GM21723 (cell line): ENCODE measurements at regions not wholly inside any gene's neighbourhood (a gene's known extent, or its start where the extent isn't known, plus 50 kb on each side); places are given as distances from the start of the nearest gene placed in this dataset.

Source experiments
- ATAC-seq: cut with Tn5 transposase; IDR thresholded peaks from one replicate; pipeline ENCODE4 v1.9.1; 2021; ENCODE audit warnings: mild to moderate bottlenecking, moderate library complexity; ENCODE audit not compliant: unreplicated experiment

- no peak for ATAC-seq
Measured at GRCh38 chr10:128367807-128368206, 241.6 kb upstream of the MKI67 start.

DNA sequence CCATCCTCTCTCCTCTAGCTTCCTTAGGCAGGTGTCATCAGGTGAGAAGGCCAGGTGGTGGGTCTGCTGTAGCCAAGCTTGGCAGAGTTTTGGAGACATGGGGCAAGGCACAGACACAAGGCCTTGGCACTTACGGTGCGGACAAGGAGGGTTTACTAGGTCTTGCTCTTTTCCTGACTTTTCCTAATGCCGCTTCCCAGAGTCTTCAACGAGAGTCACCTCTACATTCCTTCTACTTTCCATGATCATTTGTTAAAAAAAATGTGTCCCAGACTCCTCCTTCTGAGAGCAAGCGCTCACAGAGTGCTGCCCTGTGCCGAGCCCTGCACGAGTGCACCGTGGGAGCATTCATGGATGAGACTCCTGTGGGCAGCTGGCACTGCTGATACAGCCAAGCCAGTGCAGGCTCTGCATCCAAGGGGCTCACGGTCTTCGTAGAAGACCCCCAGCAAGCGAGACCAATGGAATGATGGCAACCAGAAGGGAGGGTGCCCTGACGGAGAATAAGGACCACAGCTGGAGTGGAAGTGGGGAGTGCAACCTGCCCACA is 243.0 kb upstream of the MKI67 start:
- ATAC-seq: no peak

DNA sequence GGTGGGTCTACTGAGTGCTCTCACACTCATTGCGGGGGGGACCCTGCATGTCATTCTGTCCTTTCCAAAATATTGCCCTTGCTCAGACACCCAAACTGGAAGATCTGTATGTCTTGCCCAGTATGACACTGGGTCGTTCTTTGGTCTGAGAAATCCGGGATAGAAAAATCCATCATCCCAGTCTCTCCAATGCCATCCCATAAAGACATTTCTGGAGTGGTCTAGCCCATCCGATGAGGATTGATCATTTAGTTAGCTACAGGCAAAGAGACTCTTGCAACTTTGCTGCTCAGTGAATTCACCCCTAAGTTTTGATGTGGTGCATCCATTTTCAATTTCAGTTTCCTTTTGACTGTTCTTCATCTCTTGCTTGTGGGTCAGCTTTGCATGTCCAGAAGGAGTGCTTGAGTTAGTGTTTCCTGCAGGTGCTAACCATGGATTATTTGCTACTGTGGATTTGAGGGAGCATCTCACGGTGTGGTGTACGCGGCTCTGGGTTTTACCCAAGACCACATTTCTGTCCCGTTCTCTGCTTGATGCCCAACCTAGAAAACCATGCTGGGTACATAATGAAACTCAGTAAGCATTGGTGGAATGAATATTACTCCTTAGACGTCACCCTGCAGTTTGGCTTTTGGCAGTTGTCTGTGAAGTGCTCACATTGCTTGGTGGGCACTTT is 247.0 kb upstream of the MKI67 start:
- ATAC-seq: peak; percentile 95

GRCh38 chr10:128373831-128374230 is 247.6 kb upstream of the MKI67 start:
- ATAC-seq: no peak

GRCh38 chr10:128375171-128375570 is 248.9 kb upstream of the MKI67 start:
- no peak for ATAC-seq

- no peak for ATAC-seq
Measured at GRCh38 chr10:128377364-128377987, 251.3 kb upstream of the MKI67 start.

- ATAC-seq: no peak
Measured at GRCh38 chr10:128377988-128378387, 251.8 kb upstream of the MKI67 start.

GRCh38 chr10:128380946-128381345 is 254.7 kb upstream of the MKI67 start:
- no peak for ATAC-seq

DNA sequence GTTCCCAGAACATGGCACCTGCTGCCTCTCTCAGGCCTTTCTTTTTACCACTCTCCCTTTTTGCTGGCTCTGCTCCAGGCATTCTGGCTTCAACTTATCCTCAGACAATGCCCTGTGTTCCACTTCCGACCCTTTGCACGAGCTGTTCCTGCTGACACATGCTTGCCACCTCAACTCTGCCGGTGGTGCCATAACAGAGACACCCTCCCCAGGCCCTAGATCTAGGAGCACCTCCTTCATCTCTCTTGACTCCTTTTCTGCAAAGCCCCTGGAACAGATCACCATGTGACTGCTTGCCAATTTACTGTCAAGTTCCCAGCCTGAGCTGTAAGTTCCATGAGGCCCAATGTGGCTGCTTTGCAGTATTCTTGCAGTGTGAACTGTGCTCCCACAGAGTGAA is 256.0 kb upstream of the MKI67 start:
- ATAC-seq: no peak

GRCh38 chr10:128384831-128385230 is 258.6 kb upstream of the MKI67 start:
- ATAC-seq: no peak

DNA sequence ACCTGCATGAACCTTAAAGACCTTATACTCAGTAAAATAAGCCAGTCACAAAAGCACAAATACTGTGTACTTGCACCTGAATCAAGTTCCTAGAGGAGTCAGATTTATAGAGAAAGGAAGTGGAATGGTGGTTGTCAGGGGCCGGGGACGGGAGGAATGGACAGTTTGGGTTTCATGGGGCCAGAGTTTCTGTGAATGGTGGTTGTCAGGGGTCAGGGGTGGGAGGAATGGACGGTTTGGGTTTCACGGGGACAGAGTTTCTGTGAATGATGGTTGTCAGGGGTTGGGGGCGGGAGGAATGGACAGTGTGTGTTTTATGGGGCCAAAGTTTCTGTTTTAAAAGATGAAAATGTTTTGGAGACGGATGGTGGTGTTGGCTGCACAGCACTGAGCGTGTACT is 260.0 kb upstream of the MKI67 start:
- no peak for ATAC-seq

GRCh38 chr10:128386816-128387604 is 260.8 kb upstream of the MKI67 start:
- no peak for ATAC-seq

- ATAC-seq: no peak
Measured at GRCh38 chr10:128390596-128390995, 264.4 kb upstream of the MKI67 start.

GRCh38 chr10:128393546-128393945 is 267.3 kb upstream of the MKI67 start:
- no peak for ATAC-seq

DNA sequence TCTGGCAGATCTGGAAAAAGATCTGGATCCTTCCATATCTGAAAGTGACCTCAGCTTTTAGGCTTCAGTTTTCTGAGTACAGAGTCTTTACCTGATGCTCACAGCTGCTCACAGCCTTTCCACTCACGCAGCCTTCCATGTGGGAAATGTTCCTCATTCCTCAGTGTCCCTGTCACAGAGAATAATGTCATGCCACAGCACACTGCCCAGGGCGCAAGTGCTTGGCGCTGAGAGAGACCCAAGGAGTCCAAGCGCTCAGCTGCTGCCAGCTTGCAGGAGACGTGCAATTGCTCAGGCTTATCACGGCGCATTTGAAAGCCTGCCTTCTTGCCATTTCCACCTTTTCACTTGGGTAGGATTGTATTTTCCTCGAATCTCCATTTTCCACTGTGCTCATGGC is 271.9 kb upstream of the MKI67 start:
- no peak for ATAC-seq

DNA sequence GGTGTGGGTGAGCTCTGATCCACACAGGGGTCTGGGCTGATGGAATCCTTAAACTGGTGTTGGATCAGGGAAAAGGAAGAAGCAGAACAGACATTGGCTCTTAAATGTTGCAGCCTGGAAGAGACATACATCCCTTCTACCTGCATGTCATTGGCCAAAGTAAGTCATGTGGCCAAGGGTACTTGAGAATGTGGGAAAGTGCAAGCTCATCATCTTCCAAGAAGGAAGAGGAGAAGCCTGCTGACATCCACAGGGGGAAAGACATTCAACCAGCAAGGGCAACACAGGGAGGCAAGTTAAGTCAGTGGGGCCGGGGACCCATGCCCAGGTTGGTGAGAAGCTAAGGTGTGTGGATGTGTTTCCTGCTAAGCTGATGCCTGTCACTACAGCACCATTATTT is 272.8 kb upstream of the MKI67 start:
- ATAC-seq: no peak

DNA sequence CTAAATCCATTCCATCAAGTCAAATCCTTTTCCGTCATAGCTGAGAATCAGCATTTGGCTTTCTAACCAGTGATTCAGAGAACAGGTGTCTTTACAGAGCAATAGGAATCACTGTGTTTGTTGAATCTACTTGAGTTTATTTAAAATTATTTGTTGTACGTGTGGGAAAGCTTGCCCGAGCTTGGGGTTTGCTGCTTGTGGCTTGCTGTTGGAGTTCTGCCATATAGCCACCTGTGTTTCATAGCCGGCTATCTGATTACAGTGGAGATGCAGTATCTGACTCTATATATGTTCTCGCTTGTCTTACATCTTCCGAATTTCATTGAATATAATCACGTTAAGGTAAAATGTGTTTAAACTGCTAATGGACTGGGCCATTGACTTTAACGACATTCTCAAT is 274.3 kb upstream of the MKI67 start:
- no peak for ATAC-seq

GRCh38 chr10:128405450-128405849 is 279.2 kb upstream of the MKI67 start:
- no peak for ATAC-seq

- no peak for ATAC-seq
Measured at GRCh38 chr10:128411643-128412042, 285.4 kb upstream of the MKI67 start.

DNA sequence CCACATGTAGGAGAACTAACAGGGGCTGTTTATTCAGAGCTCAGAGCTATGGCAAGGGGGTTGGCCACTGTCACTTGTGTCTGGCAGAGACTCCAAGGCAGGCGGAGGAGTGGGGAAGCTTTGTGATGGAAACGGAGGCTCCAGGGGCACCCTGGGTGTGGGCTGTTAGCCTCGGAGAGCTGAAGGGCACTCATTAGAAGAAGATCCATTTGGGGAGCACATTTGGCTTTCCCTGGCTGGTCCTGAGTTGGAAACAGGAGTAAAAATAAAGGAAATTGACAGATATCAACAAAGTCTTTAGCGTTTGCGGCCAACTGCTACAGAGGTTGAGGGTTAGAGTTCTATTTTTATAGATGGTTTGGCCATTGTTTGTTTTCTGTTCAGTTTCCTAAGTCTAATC is 288.3 kb upstream of the MKI67 start:
- ATAC-seq: no peak

DNA sequence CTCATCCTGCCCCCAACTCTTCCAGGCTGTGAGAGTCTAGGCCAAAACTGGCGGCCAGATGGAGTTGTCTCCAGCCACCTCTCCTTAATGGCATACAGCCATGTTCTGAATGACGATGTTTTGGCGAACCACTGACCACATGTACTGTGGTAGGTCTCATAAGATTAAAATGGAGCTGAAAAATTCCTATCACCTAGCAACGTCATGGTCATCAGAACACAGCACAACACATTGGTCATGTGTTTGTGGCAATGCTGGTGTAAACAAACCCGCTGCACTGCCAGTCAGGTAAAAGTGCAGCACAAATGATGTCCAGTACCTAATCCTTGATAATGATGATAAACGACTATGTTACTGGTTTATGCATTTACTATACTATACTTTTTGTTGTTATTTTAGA is 290.0 kb upstream of the MKI67 start:
- ATAC-seq: no peak

DNA sequence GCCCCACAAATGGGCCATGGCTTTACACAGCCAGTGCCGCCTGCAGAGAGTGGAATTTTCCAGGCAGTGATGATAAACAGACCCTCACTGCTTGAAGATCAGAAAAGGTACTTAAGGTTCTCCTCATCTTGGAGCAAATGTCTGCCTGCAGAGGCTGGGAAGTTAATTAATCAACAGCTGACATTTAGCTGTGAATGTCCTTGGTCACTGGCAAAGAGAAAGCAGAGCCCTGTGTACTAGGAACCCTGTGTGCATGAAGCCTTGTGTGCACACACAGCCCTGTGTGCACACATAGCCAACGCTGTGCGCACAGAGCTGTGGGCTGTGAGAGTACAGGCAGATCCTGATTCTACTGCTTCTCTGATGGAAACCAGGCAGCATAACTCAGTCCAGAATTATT is 291.6 kb upstream of the MKI67 start:
- no peak for ATAC-seq
